ENCODE measurements at regions not wholly inside any gene's neighbourhood (a gene's known extent, or its start where the extent isn't known, plus 50 kb on each side); places are given as distances from the start of the nearest gene placed in this dataset.

GRCh38 chr11:115092516-115092915, 411.7 kb downstream of the CADM1 start:
- no peaks in the 10 kb centered on the region for H3K4me1 ChIP-seq (ENCODE audit: control insufficient read depth in 1 of 2, low read depth in 2 of 2)
- no peaks in the 10 kb centered on the region for H3K9me3 ChIP-seq
- H3K4me3 ChIP-seq = no peak overlapping the region
- TF ChIP-seq CTCF (IDR thresholded peaks at IDR 0.05) = no peak
- DNase-seq (ENCODE audit: low spot score) (no peak), ATAC-seq (ENCODE audit: insufficient number of reproducible peaks, low FRiP score, low read depth) (no peak)
- H3K27ac ChIP-seq = no peak overlapping the region
- H3K27me3 ChIP-seq (replicated peaks; ENCODE audit: insufficient read depth) = no peaks in the 10 kb centered on the region
- H3K36me3 ChIP-seq = no peaks in the 10 kb centered on the region

- TF ChIP-seq CTCF (IDR thresholded peaks at IDR 0.05) = no peak
- Histone ChIP-seq H3K27me3 (replicated peaks; ENCODE audit: insufficient read depth) (no peaks in the 10 kb centered on the region), H3K36me3 (no peaks in the 10 kb centered on the region), H3K9me3 (no peaks in the 10 kb centered on the region), H3K4me1 (ENCODE audit: control insufficient read depth in 1 of 2, low read depth in 2 of 2) (no peaks in the 10 kb centered on the region), H3K27ac (no peak overlapping the region), H3K4me3 (no peak overlapping the region)
- no peak for DNase-seq (ENCODE audit: low spot score)
- no peak for ATAC-seq (ENCODE audit: insufficient number of reproducible peaks, low FRiP score, low read depth)
These were observed 406.3 kb downstream of the CADM1 start for GRCh38 chr11:115097796-115098408.

GRCh38 chr11:115100706-115101105, 403.5 kb downstream of the CADM1 start:
- Histone ChIP-seq H3K27me3 (replicated peaks; ENCODE audit: insufficient read depth) (no peaks in the 10 kb centered on the region), H3K27ac (no peak overlapping the region), H3K36me3 (no peaks in the 10 kb centered on the region), H3K9me3 (no peaks in the 10 kb centered on the region), H3K4me3 (no peak overlapping the region), H3K4me1 (ENCODE audit: control insufficient read depth in 1 of 2, low read depth in 2 of 2) (no peaks in the 10 kb centered on the region)
- no peak for TF ChIP-seq CTCF (IDR thresholded peaks at IDR 0.05)
- DNase-seq (ENCODE audit: low spot score) (no peak), ATAC-seq (ENCODE audit: insufficient number of reproducible peaks, low FRiP score, low read depth) (no peak)

GRCh38 chr11:115103921-115104320, 400.3 kb downstream of the CADM1 start:
- H3K27ac ChIP-seq = no peak overlapping the region

GRCh38 chr11:115104851-115105453, 399.3 kb downstream of the CADM1 start:
- Histone ChIP-seq H3K27me3 (replicated peaks; ENCODE audit: insufficient read depth) (no peaks in the 10 kb centered on the region), H3K4me3 (no peak overlapping the region), H3K27ac (no peak overlapping the region), H3K4me1 (ENCODE audit: control insufficient read depth in 1 of 2, low read depth in 2 of 2) (no peaks in the 10 kb centered on the region), H3K9me3 (no peaks in the 10 kb centered on the region), H3K36me3 (no peaks in the 10 kb centered on the region)
- DNase-seq (ENCODE audit: low spot score) (no peak), ATAC-seq (ENCODE audit: insufficient number of reproducible peaks, low FRiP score, low read depth) (no peak)
- no peak for TF ChIP-seq CTCF (IDR thresholded peaks at IDR 0.05)

More at GRCh38 chr11:115103921-115104320, 400.3 kb downstream of the CADM1 start:
- TF ChIP-seq CTCF (IDR thresholded peaks at IDR 0.05) = no peak
- ATAC-seq (ENCODE audit: insufficient number of reproducible peaks, low FRiP score, low read depth) = no peak
- Histone ChIP-seq H3K4me1 (ENCODE audit: control insufficient read depth in 1 of 2, low read depth in 2 of 2) (no peaks in the 10 kb centered on the region), H3K9me3 (no peaks in the 10 kb centered on the region), H3K4me3 (no peak overlapping the region), H3K27me3 (replicated peaks; ENCODE audit: insufficient read depth) (no peaks in the 10 kb centered on the region), H3K36me3 (no peaks in the 10 kb centered on the region)
- no peak for DNase-seq (ENCODE audit: low spot score)
